H1 (cell line): ENCODE measurements at regions not wholly inside any gene's neighbourhood (a gene's known extent, or its start where the extent isn't known, plus 50 kb on each side); places are given as distances from the start of the nearest gene placed in this dataset.

Experiments
- CTCF ChIA-PET: fragments of 300-600 bp; sonication (Branson Sonifier 250); formaldehyde crosslinking; loops from one replicate; lab custom pipeline; 2021; ENCODE audit not compliant: partially characterized antibody; lab: Charles Lee
- POLR2A ChIA-PET: fragments of 300-600 bp; sonication (Branson Sonifier 250); formaldehyde crosslinking; loops from one replicate; lab custom pipeline; 2021; ENCODE audit warnings: inconsistent platforms; ENCODE audit not compliant: partially characterized antibody; lab: Charles Lee
- DNase-seq, 2 experiments: peaks; one replicate each; pipeline versions ENCODE4 v3.0.0 to v3.0.0-alpha.2; 2010 to 2022; ENCODE audit warnings: low spot score in 2 of 2, low read depth in 1 of 2, mixed read lengths in 1 of 2
- FAIRE-seq: peaks from 2 replicates; lab custom pipeline; 2011; peaks lifted over from hg19 to GRCh38; lab: Jason Lieb, UNC
- H2AFZ ChIP-seq: 2 replicates; pipeline ENCODE4 v1.8.1; 2012; ENCODE audit warnings: low read length, inconsistent platforms
- H2AK5ac ChIP-seq: 2 replicates; pipeline ENCODE4 v1.6.1; 2013; ENCODE audit warnings: low read depth, low read length
- H2BK120ac ChIP-seq: replicated peaks from 2 replicates; pipeline ENCODE3; 2013; ENCODE audit warnings: low read depth, low read length, inconsistent platforms
- H2BK12ac ChIP-seq: 2 replicates; pipeline ENCODE4 v1.6.1; 2013; ENCODE audit warnings: low read depth, low read length
- H2BK15ac ChIP-seq: 2 replicates; pipeline ENCODE4 v1.6.1; 2013; ENCODE audit warnings: low read length
- H2BK20ac ChIP-seq: 2 replicates; pipeline ENCODE4 v1.6.1; 2013; ENCODE audit warnings: low read length
- H2BK5ac ChIP-seq: 2 replicates; pipeline ENCODE4 v1.6.1; 2013; ENCODE audit warnings: low read depth, low read length
- H3K14ac ChIP-seq: 2 replicates; pipeline ENCODE4 v1.6.1; 2013; ENCODE audit warnings: inconsistent platforms; ENCODE audit not compliant: insufficient read length
- H3K18ac ChIP-seq: 2 replicates; pipeline ENCODE4 v1.6.1; 2013; ENCODE audit warnings: low read length; ENCODE audit errors: extremely low read depth
- H3K23ac ChIP-seq: 2 replicates; pipeline ENCODE4 v1.6.1; 2013; ENCODE audit warnings: inconsistent platforms; ENCODE audit not compliant: insufficient read length
- H3K23me2 ChIP-seq: 2 replicates; pipeline ENCODE4 v1.6.1; 2013; ENCODE audit warnings: low read depth, low read length
- H3K27ac ChIP-seq: 2 replicates; pipeline ENCODE4 v1.6.1; 2011; ENCODE audit warnings: low read depth, low read length, inconsistent platforms
- H3K27me3 ChIP-seq, 4 experiments: replicated peaks in 1 of 4; 1 replicate in 1 of 4; 2 replicates in 3 of 4; pipeline versions ENCODE4 v1.6.1 to v1.8.1; 2011 to 2013; ENCODE audit warnings: low read length in 3 of 4, mild to moderate bottlenecking in 3 of 4, inconsistent platforms in 2 of 4, mixed read lengths in 2 of 4, moderate library complexity in 1 of 4; ENCODE audit not compliant: control insufficient read depth in 3 of 4, insufficient read depth in 3 of 4; ENCODE audit errors: extremely low read depth in 1 of 4
- H3K36me3 ChIP-seq, 4 experiments: 2 replicates each; pipeline versions ENCODE4 v1.6.1 to v1.8.1; 2011 to 2013; ENCODE audit warnings: mild to moderate bottlenecking in 4 of 4, low read length in 3 of 4, moderate library complexity in 2 of 4, control low read depth in 1 of 4, inconsistent platforms in 1 of 4; ENCODE audit not compliant: insufficient read depth in 4 of 4, control insufficient read depth in 2 of 4
- H3K4ac ChIP-seq: replicated peaks from 2 replicates; pipeline ENCODE3; 2013; ENCODE audit warnings: low read length, low read depth, mixed read lengths, inconsistent platforms; ENCODE audit not compliant: insufficient read length
- H3K4me1 ChIP-seq, 4 experiments: replicated peaks in 1 of 4; 1 replicate in 1 of 4; 2 replicates in 3 of 4; pipeline versions ENCODE4 v1.6.1 to v1.8.1; 2011 to 2013; ENCODE audit warnings: low read length in 3 of 4, inconsistent platforms in 2 of 4, mixed read lengths in 1 of 4; ENCODE audit not compliant: insufficient read depth in 4 of 4, control insufficient read depth in 3 of 4
- H3K4me2 ChIP-seq, 2 experiments: 2 replicates each; pipeline versions ENCODE4 v1.6.1 to v1.8.1; 2011 to 2013; ENCODE audit warnings: low read depth in 2 of 2, low read length in 2 of 2, control low read depth in 1 of 2, inconsistent platforms in 1 of 2, mild to moderate bottlenecking in 1 of 2; ENCODE audit not compliant: insufficient read depth in 1 of 2
- H3K4me3 ChIP-seq, 4 experiments: fragments of 200-600, 300-600 bp in 1 of 4; sonication (generic), shearing (Covaris generic), sonication (Bioruptor Twin) in 1 of 4; 2 replicates each; pipeline versions ENCODE4 v1.5.1 to v1.8.1; 2011 to 2016; ENCODE audit warnings: low read length in 4 of 4, low read depth in 3 of 4, control low read depth in 2 of 4, inconsistent platforms in 2 of 4, mild to moderate bottlenecking in 2 of 4, mixed read lengths in 1 of 4, moderate library complexity in 1 of 4; ENCODE audit not compliant: insufficient read depth in 2 of 4; ENCODE audit errors: extremely low read depth in 1 of 4
- H3K56ac ChIP-seq: replicated peaks from 2 replicates; pipeline ENCODE3; 2013; ENCODE audit warnings: low read depth, mild to moderate bottlenecking, mixed read lengths, low read length, inconsistent platforms; ENCODE audit not compliant: insufficient read length
- H3K79me1 ChIP-seq: 2 replicates; pipeline ENCODE4 v1.6.1; 2013; ENCODE audit warnings: low read depth, low read length, control low read depth
- H3K79me2 ChIP-seq, 2 experiments: 2 replicates each; pipeline versions ENCODE4 v1.6.1 to v1.8.1; 2012 to 2013; ENCODE audit warnings: low read length in 2 of 2, mild to moderate bottlenecking in 2 of 2, inconsistent platforms in 1 of 2; ENCODE audit not compliant: insufficient read depth in 2 of 2, control insufficient read depth in 1 of 2
- H3K9ac ChIP-seq, 4 experiments: replicated peaks in 1 of 4; 1 replicate in 1 of 4; 2 replicates in 3 of 4; pipeline versions ENCODE4 v1.6.1 to v1.8.1; 2011 to 2013; ENCODE audit warnings: low read depth in 3 of 4, low read length in 3 of 4, control low read depth in 2 of 4, mild to moderate bottlenecking in 2 of 4, moderate library complexity in 2 of 4, inconsistent platforms in 1 of 4; ENCODE audit errors: extremely low read depth in 1 of 4
- H3K9me3 ChIP-seq, 2 experiments: 2 replicates each; pipeline versions ENCODE4 v1.6.1 to v1.8.1; 2012 to 2013; ENCODE audit warnings: mild to moderate bottlenecking in 2 of 2, moderate library complexity in 2 of 2, control low read depth in 1 of 2, inconsistent platforms in 1 of 2, low read depth in 1 of 2, low read length in 1 of 2, mixed read lengths in 1 of 2; ENCODE audit not compliant: insufficient read depth in 2 of 2
- H4K20me1 ChIP-seq, 2 experiments: replicated peaks in 1 of 2; 2 replicates each; pipeline versions ENCODE3 to v1.8.1; 2011 to 2013; ENCODE audit warnings: inconsistent platforms in 2 of 2, low read length in 2 of 2, mild to moderate bottlenecking in 1 of 2; ENCODE audit not compliant: insufficient read depth in 2 of 2, control insufficient read depth in 1 of 2
- H4K5ac ChIP-seq: 2 replicates; pipeline ENCODE4 v1.6.1; 2013; ENCODE audit warnings: low read length, low read depth, mixed read lengths, inconsistent platforms; ENCODE audit not compliant: insufficient read length
- H4K8ac ChIP-seq: 2 replicates; pipeline ENCODE4 v1.8.0; 2013; ENCODE audit warnings: mild to moderate bottlenecking, moderate library complexity, low read length, inconsistent platforms; ENCODE audit not compliant: insufficient read depth; ENCODE audit errors: extremely low read depth
- H4K91ac ChIP-seq: replicated peaks from 2 replicates; pipeline ENCODE3; 2013; ENCODE audit warnings: low read length, mixed read lengths, inconsistent platforms; ENCODE audit not compliant: insufficient read length
- ASH2L ChIP-seq: fragments of 200-600, 300-600 bp; sonication (generic); IDR thresholded peaks from one replicate; pipeline ENCODE4 v1.7.1; 2017; ENCODE audit warnings: low read length
- BCL11A ChIP-seq, 2 experiments: IDR thresholded peaks; one replicate each; pipeline ENCODE4 v1.6.1; 2011; ENCODE audit warnings: low read depth in 2 of 2, low read length in 2 of 2, mild to moderate bottlenecking in 2 of 2
- CBX8 ChIP-seq: fragments of 300-800, 300-1000 bp; sonication (generic); IDR thresholded peaks from 2 replicates; pipeline ENCODE4 v1.7.1; 2016; ENCODE audit warnings: low read depth, low read length, borderline replicate concordance
- CEBPB ChIP-seq: IDR thresholded peaks from 2 replicates; pipeline ENCODE4 v1.6.1; 2012; ENCODE audit warnings: low read depth, low read length
- MAFK ChIP-seq: IDR thresholded peaks from 2 replicates; pipeline ENCODE4 v1.6.1; 2012; ENCODE audit warnings: low read depth, mild to moderate bottlenecking, improper control_type of control experiment, low read length
- RXRA ChIP-seq: IDR thresholded peaks from 2 replicates; pipeline ENCODE4 v1.6.1; 2011; ENCODE audit warnings: low read depth, mild to moderate bottlenecking, low read length, moderate library complexity; ENCODE audit not compliant: insufficient read depth
- SIX5 ChIP-seq: IDR thresholded peaks from 2 replicates; pipeline ENCODE4 v1.6.1; 2011; ENCODE audit warnings: mild to moderate bottlenecking, low read depth, low read length
- TAF1 ChIP-seq: IDR thresholded peaks from 2 replicates; pipeline ENCODE4 v1.6.1; 2011; ENCODE audit warnings: mild to moderate bottlenecking, low read depth, low read length
- TEAD4 ChIP-seq: IDR thresholded peaks from 2 replicates; pipeline ENCODE4 v1.6.1; 2012; ENCODE audit warnings: low read depth, low read length, inconsistent platforms, mixed read lengths
- YY1 ChIP-seq: IDR thresholded peaks from 2 replicates; pipeline ENCODE4 v1.6.1; 2011; ENCODE audit warnings: low read depth, mild to moderate bottlenecking, low read length
- WGBS, 2 experiments: shearing (Covaris generic) in 1 of 2; methylation state at CpG; one replicate each; pipeline versions ENCODE4 v1.1.6 to v1.1.7; 2013 to 2015; ENCODE audit warnings: low lambda C conversion rate in 2 of 2, mixed read lengths in 2 of 2, inconsistent platforms in 1 of 2, low coverage in 1 of 2, missing lambda C conversion rate in 1 of 2; ENCODE audit not compliant: insufficient replicate concordance in 2 of 2, insufficient coverage in 1 of 2, insufficient read length in 1 of 2; ENCODE audit errors: extremely low coverage in 1 of 2, missing lambda C conversion rate in 1 of 2; 5-methylcytosine and 5-hydroxymethylcytosine counted together

- Histone ChIP-seq H3K18ac (no peak overlapping the region), H2BK20ac (no peak overlapping the region), H3K27me3 (no peaks in the 10 kb centered on the region), H3K36me3 (no peaks in the 10 kb centered on the region), H2AK5ac (no peak overlapping the region), H3K23ac (no peak overlapping the region), H4K91ac (no peak overlapping the region), H3K79me1 (no peaks in the 10 kb centered on the region), H2BK120ac (no peak overlapping the region), H2BK5ac (no peak overlapping the region), H3K14ac (no peak overlapping the region), H3K9me3 (no peaks in the 10 kb centered on the region; a peak in 1 of 4 replicates), H2AFZ (no peak overlapping the region), H3K4ac (no peak overlapping the region), H4K20me1 (no peaks in the 10 kb centered on the region), H3K4me3 (no peak overlapping the region), H3K27ac (no peak overlapping the region), H3K9ac (no peak overlapping the region), H3K23me2 (no peaks in the 10 kb centered on the region; the same call in 1 of the 2 replicates), H3K79me2 (no peaks in the 10 kb centered on the region), H3K56ac (no peak overlapping the region), H4K5ac (no peak overlapping the region), H3K4me2 (no peak overlapping the region), H2BK12ac (no peak overlapping the region), H3K4me1 (peaks cover 0 to 6% (median 4%) of the 10 kb centered on the region in 4 experiments; a peak in 5 of 7 replicates), H2BK15ac (no peak overlapping the region), H4K8ac (no peak overlapping the region)
- FAIRE-seq (no peak), DNase-seq (no peak)
- POLR2A ChIA-PET = no interaction called here
- no peak for TF ChIP-seq BCL11A (IDR thresholded peaks at IDR 0.05; ENCODE audit: low read depth in 2 of 2, low read length in 2 of 2)
- no peak for TF ChIP-seq TAF1
- TF ChIP-seq ASH2L = no peak
- no peak for TF ChIP-seq YY1
- TF ChIP-seq CEBPB = no peak
- TF ChIP-seq CBX8 = no peak
- no peak for TF ChIP-seq RXRA
- no peak for TF ChIP-seq SIX5
- peak; percentile 31; the same call in 1 of the 2 replicates for TF ChIP-seq MAFK
- peak; percentile 48; the same call in 1 of the 2 replicates for TF ChIP-seq TEAD4
- WGBS, 2 experiments = 59% methylated on average over 5 of the region's 5 CpGs; no CpG with 5 or more reads in 1 of the 2 experiments
- CTCF ChIA-PET = interaction anchor here (1.7 to 7.9 kb wide), 2 partner anchors 13 to 18 kb away, joined by 6 to 76 read pairs; no protein-coding TSS in a partner anchor
Observed at GRCh38 chr9:16252616-16253015, 617.9 kb downstream of the BNC2 start.
